ENCODE measurements at regions not wholly inside any gene's neighbourhood (a gene's known extent, or its start where the extent isn't known, plus 50 kb on each side); places are given as distances from the start of the nearest gene placed in this dataset.
A peak's percentile ranks its signal among the peaks of the same experiment; 100 is the strongest.

DNA sequence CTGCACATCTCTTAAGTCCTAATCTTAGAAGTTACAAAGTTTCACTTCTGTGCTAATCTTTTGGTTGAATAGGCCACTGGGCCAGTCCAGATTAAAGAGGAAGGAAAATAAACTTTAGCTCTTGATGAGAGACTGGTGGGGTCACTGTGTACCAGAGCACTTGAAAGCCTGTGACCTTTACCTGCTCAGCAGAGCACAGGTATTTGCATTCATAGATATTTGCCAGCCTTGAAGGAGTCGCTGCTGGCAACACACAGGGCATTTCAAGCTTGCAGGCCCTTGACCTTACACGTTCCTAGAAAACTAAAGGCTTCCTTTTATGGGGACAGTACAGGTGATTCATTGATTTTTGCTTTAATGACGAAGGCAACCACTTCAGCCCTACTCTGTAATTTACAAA lies 108.4 kb upstream of the SLC22A23 start:
- H3K9me3 Mint-ChIP-seq = peaks cover 14% of the 10 kb centered on the region
- peaks cover 10% of the 10 kb centered on the region for H3K36me3 Mint-ChIP-seq (ENCODE audit: low read depth)
- TF ChIP-seq, protein P1, sequence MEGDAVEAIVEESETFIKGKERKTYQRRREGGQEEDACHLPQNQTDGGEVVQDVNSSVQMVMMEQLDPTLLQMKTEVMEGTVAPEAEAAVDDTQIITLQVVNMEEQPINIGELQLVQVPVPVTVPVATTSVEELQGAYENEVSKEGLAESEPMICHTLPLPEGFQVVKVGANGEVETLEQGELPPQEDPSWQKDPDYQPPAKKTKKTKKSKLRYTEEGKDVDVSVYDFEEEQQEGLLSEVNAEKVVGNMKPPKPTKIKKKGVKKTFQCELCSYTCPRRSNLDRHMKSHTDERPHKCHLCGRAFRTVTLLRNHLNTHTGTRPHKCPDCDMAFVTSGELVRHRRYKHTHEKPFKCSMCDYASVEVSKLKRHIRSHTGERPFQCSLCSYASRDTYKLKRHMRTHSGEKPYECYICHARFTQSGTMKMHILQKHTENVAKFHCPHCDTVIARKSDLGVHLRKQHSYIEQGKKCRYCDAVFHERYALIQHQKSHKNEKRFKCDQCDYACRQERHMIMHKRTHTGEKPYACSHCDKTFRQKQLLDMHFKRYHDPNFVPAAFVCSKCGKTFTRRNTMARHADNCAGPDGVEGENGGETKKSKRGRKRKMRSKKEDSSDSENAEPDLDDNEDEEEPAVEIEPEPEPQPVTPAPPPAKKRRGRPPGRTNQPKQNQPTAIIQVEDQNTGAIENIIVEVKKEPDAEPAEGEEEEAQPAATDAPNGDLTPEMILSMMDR (IDR thresholded peaks at IDR 0.05) = no peak
- H3K4me1 Mint-ChIP-seq = peaks cover 78% of the 10 kb centered on the region
- H3K27ac Mint-ChIP-seq = peak overlapping the region; percentile 62
- peaks cover 2% of the 10 kb centered on the region for H3K27me3 Mint-ChIP-seq (ENCODE audit: low read depth, poor library complexity)
- no peak overlapping the region for H3K4me3 Mint-ChIP-seq
- DNase-seq = no peak

GRCh38 chr6:3561725-3562124 lies 104.9 kb upstream of the SLC22A23 start:
- TF ChIP-seq, protein P1 (IDR thresholded peaks at IDR 0.05) = no peak
- DNase-seq = peak; percentile 34
- Mint-ChIP-seq H3K4me3 (peak overlapping the region; percentile 56), H3K36me3 (ENCODE audit: low read depth) (peaks cover 10% of the 10 kb centered on the region), H3K27ac (peak overlapping the region; percentile 98), H3K9me3 (peaks cover 15% of the 10 kb centered on the region), H3K4me1 (peaks cover 69% of the 10 kb centered on the region), H3K27me3 (ENCODE audit: low read depth, poor library complexity) (peaks cover 2% of the 10 kb centered on the region)

DNA sequence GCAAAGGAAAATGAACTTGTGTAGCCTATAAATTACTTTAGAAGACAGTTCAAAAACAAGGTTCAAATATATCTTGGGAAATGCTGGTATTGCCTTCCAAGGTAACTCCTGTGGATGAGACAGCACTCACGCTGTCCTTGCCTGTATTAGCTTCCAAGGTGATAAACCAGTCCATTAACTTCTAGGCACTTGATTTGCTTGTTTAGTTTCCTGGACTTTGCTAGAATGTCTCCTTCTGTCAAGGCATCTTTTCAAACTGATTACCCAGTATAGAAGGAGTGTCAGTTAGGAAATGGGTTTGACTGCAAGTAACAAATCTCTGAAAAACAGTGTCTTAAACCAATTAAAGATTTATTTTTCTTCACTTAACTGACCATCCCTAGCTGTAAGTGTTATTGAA lies 103.4 kb upstream of the SLC22A23 start:
- no peak for DNase-seq
- TF ChIP-seq, protein P1 (IDR thresholded peaks at IDR 0.05) = no peak
- peaks cover 10% of the 10 kb centered on the region for H3K36me3 Mint-ChIP-seq (ENCODE audit: low read depth)
- H3K27me3 Mint-ChIP-seq (ENCODE audit: low read depth, poor library complexity) = peaks cover 6% of the 10 kb centered on the region
- peak overlapping the region; percentile 89 for H3K27ac Mint-ChIP-seq
- H3K9me3 Mint-ChIP-seq = peaks cover 20% of the 10 kb centered on the region
- H3K4me1 Mint-ChIP-seq = peaks cover 54% of the 10 kb centered on the region
- peak overlapping the region; percentile 56 for H3K4me3 Mint-ChIP-seq

GRCh38 chr6:3559561-3559960 lies 102.7 kb upstream of the SLC22A23 start:
- Mint-ChIP-seq H3K27me3 (ENCODE audit: low read depth, poor library complexity) (peaks cover 7% of the 10 kb centered on the region), H3K4me1 (peaks cover 51% of the 10 kb centered on the region), H3K27ac (no peak overlapping the region), H3K4me3 (no peak overlapping the region), H3K9me3 (peaks cover 16% of the 10 kb centered on the region), H3K36me3 (ENCODE audit: low read depth) (peaks cover 7% of the 10 kb centered on the region)
- TF ChIP-seq, protein P1 (IDR thresholded peaks at IDR 0.05) = no peak
- no peak for DNase-seq

GRCh38 chr6:3557336-3557735 lies 100.5 kb upstream of the SLC22A23 start:
- no peak overlapping the region for H3K4me3 Mint-ChIP-seq
- peaks cover 5% of the 10 kb centered on the region for H3K27me3 Mint-ChIP-seq (ENCODE audit: low read depth, poor library complexity)
- TF ChIP-seq, protein P1 (IDR thresholded peaks at IDR 0.05) = no peak
- no peak overlapping the region for H3K27ac Mint-ChIP-seq
- peaks cover 5% of the 10 kb centered on the region for H3K36me3 Mint-ChIP-seq (ENCODE audit: low read depth)
- no peak for DNase-seq
- H3K4me1 Mint-ChIP-seq = peaks cover 41% of the 10 kb centered on the region
- H3K9me3 Mint-ChIP-seq = peaks cover 24% of the 10 kb centered on the region

DNA sequence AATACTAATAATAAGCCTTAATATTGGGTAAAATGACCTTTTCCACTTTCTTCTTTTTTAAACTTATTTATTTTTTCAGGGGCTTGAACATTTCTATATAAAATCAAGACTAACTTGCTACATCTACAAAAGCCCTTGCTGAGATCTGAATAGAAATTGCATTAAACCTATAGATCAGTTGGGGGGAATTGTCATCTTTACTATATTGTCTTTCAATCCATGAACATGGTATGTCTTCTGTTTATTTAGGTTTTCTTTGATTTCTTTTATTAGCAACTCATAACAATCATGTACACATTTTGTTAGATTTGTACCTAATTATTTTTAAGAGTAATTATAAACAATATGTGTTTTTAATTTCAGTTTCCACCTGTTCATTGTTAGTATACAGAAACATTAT lies 96.4 kb upstream of the SLC22A23 start:
- no peak for DNase-seq
- TF ChIP-seq, protein P1 (IDR thresholded peaks at IDR 0.05) = no peak
- H3K4me3 Mint-ChIP-seq = no peak overlapping the region
- peaks cover 15% of the 10 kb centered on the region for H3K27me3 Mint-ChIP-seq (ENCODE audit: low read depth, poor library complexity)
- peaks cover 5% of the 10 kb centered on the region for H3K36me3 Mint-ChIP-seq (ENCODE audit: low read depth)
- H3K27ac Mint-ChIP-seq = no peak overlapping the region
- H3K4me1 Mint-ChIP-seq = no peaks in the 10 kb centered on the region
- peaks cover 54% of the 10 kb centered on the region for H3K9me3 Mint-ChIP-seq

All from nephron progenitor cell (in vitro differentiated cells).